ENCODE measurements at regions not wholly inside any gene's neighbourhood (a gene's known extent, or its start where the extent isn't known, plus 50 kb on each side); places are given as distances from the start of the nearest gene placed in this dataset.

DNA sequence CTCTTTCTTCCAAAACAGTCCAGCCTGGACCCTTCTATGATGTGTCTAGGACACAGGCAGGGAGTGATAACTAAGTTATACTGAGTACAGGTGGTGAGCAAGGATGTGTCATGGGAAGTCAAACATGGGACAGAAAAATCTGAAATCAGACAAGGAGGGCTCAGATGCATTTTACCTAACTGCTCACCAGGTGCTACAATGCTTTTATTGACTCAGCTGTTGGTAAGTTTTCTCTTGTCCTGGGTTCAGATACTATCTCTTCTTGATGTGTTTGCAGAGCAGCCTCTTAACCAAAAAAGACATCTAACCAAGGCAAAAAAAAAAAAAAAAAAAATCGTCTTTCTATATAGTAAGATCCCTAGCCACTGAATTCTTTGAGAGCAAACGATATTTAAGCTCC is 378.6 kb downstream of the VPS13C start:
- TF ChIP-seq, protein P1, sequence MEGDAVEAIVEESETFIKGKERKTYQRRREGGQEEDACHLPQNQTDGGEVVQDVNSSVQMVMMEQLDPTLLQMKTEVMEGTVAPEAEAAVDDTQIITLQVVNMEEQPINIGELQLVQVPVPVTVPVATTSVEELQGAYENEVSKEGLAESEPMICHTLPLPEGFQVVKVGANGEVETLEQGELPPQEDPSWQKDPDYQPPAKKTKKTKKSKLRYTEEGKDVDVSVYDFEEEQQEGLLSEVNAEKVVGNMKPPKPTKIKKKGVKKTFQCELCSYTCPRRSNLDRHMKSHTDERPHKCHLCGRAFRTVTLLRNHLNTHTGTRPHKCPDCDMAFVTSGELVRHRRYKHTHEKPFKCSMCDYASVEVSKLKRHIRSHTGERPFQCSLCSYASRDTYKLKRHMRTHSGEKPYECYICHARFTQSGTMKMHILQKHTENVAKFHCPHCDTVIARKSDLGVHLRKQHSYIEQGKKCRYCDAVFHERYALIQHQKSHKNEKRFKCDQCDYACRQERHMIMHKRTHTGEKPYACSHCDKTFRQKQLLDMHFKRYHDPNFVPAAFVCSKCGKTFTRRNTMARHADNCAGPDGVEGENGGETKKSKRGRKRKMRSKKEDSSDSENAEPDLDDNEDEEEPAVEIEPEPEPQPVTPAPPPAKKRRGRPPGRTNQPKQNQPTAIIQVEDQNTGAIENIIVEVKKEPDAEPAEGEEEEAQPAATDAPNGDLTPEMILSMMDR (IDR thresholded peaks at IDR 0.05), result no peak
- no peak for TF ChIP-seq POLR2A (IDR thresholded peaks at IDR 0.05)

All from body of pancreas (tissue), 4 donors.